GM18868 (cell line): ENCODE measurements at regions not wholly inside any gene's neighbourhood (a gene's known extent, or its start where the extent isn't known, plus 50 kb on each side); places are given as distances from the start of the nearest gene placed in this dataset.
"Not testable (repeated sequence)": the region's sequence is repeated elsewhere in the genome, so short reads cannot be mapped to it uniquely, and the experiment has no call there.

Source experiments
- ATAC-seq: cut with Tn5 transposase; IDR thresholded peaks from one replicate; pipeline ENCODE4 v1.9.1; 2021; ENCODE audit warnings: mild to moderate bottlenecking, moderate library complexity; ENCODE audit not compliant: unreplicated experiment

DNA sequence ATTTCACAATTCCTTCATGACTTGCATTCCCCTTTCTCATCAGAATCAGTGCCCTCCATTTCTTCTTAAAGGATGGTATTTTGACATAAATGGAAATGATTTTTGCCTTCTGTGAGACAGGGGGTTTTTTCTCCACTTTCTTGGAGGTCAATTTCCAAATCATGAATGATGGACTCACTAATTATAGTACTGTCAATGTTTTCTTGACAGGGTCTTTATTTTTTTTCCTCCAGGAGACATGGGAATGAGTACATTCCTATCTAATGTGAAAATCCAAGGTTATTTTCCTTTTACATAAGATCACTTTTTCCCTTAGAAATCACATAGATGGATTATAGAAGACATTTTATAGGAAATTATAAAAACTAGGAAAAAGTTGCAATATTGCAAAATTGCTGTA lies 141.7 kb downstream of the SPATA31A6 start:
- not testable (repeated sequence) for ATAC-seq

DNA sequence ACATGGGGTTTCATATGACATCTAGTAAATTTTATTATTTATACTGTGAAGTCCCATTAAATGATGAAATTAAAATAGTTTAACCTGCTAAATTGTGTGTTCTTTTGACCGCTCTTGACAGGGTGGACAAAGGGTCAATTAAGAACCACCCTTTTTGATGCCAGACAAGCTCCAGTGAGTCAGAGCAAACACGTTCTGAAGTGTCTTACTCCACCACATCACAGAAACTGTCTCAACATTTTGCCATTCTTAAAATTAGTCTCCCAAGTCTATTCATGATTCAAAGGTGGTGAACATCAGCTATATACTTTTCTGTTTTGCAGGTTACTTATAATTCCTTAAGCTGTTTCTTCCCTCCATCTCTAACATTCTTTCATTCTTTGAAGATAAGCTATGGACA lies 142.1 kb downstream of the SPATA31A6 start:
- not testable (repeated sequence) for ATAC-seq

DNA sequence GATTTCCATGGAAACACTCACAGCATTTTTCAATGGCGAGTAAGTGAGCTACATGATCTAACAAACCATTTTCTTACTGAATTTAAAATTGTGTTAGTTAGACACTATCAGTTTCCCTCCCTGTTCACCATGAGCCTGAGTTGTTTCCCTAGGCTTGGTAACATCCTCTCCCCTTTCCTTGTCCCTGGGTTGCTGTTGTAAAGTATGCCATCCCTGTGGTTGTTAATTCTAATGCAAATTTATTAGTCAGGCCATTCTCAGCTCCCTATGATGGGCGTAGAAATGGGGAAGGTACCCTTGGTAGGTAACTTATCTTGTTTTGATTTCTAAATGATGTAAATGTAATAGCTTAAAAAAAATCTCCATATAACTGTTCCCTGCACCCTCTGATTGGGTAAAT lies 143.0 kb downstream of the SPATA31A6 start:
- ATAC-seq = not testable (repeated sequence)

DNA sequence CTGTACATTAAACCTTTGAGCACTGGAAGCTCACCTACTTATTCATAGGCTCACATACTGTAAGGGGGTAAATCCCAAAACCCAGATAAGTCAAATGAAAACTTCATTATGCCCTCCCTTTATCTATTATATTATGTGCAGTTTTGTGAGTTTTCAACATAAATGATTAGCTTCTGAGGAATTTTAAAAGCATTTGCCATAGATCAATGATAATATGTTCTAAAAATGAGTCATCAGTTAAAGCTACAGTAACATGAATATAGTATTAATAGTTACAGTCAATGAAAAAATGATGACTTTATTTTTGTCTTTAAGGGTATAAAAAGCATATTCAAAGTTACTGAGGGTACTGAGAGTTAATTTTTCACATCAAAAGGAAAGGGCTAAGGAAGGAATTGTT lies 151.9 kb downstream of the SPATA31A6 start:
- ATAC-seq = not testable (repeated sequence)

DNA sequence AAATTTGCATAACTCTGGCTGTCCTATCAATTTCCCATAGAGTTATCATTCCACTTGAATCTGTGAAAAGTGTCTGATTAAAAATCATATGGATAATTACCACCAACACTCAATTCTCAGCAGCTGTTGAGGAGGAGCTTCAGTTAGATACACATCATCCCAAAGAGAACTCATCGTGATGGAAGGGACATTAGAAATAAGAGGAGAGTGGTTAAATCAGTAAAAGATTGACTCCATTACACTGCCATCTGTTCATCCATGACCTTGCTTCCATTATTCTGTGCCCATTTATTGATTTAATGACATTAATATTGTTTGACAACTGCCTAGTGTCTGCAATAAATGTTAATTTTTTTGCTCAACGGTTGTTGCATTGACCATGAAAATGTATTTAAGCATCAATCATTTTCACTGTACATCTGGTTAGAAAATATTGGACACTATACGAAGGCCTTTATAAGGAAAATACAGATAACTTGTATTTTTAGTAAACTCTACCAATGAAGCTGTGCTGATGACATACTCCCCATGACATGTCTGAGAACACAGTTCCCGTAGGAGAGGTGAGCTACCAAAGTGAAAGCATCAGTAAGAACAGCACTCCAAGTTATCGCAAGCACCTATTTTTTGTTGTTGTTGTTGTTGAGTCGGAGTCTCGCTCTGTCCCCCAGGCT lies 152.7 kb downstream of the SPATA31A6 start:
- ATAC-seq = not testable (repeated sequence)

DNA sequence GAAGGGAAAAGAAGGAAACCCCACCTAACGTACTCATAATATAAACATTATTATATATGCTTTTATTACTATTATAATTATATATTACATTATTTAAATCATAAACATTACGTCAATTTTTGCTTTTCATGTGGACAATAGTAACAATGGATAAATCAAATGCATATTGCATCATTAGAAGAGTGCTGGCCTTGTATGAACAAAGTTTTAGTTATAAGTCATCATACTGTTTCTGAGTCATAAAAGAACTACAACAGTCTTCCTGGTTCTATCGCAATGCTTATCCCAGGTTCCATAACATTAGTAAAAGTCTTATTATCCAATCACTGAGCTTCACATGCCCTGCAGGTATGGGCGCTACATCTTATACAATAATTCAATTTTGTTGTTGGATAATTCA lies 154.8 kb downstream of the SPATA31A6 start:
- not testable (repeated sequence) for ATAC-seq

DNA sequence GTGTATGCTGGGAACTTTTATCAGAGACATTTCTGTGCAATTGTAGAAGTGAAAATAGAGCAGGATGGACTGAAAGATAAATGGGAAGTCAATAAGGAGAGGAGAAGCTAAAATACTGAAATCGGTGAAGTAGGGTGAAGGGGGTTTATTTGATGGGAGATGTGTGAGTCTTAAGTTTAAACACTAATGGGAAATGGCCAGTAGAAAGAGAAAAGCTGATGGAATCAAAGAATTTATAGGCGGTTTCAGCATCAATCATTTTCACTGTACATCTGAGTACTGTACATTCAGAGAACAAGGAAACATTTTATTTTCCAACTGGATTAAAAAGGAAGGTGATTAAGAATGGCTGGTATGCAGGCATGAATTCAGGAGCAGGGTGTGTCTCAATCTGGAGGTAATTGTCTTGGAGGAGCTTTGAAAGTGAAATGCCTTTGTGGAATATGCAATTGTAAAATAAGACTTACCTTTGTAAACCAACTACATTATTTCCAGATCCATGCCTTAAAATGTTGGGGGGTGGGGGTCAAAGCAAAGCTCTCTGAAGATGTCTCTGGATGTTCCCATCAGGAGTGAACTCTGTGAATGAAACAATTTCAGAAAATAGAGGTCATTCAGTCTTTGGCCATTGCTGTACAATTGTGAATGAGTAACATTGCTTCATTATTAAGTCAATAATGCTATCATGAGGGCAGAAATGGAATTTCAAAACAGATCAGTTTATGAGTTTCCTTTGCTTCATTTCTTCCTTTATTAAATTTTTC lies 156.4 kb downstream of the SPATA31A6 start:
- not testable (repeated sequence) for ATAC-seq

DNA sequence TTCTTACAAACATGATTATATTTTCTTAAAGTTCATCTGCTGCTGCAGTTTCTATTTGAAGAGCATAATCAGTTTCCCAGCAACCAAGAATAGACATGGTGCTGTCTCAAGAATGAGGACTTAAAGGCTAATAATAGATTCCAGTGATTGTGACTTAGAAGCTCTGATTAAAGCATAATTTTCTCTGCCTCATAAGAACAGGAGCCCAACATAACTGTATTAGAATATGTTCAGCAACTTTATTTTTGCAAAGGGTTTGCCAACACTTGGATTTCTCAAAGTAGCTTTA lies 156.9 kb downstream of the SPATA31A6 start:
- ATAC-seq = not testable (repeated sequence)

DNA sequence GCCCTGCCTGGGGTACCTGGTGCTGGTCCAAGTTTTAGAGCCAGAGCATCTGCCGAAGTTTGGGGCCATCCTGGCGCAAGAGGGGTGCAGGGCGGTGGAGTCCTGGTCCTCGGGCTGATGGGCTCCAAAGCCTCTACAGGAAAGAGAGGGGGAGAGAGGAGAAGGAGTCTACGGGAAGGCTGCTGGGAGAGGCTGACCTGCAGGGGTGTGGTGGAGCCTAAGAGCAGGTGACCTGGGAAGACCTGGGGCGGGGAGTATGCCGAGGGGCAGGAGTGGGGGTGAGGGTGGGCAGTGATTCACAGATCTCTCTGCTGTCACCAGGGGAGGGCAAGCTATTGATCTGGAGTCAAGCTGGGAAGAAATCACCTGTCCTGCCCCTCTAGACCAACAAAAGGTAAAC lies 158.4 kb downstream of the SPATA31A6 start:
- not testable (repeated sequence) for ATAC-seq

DNA sequence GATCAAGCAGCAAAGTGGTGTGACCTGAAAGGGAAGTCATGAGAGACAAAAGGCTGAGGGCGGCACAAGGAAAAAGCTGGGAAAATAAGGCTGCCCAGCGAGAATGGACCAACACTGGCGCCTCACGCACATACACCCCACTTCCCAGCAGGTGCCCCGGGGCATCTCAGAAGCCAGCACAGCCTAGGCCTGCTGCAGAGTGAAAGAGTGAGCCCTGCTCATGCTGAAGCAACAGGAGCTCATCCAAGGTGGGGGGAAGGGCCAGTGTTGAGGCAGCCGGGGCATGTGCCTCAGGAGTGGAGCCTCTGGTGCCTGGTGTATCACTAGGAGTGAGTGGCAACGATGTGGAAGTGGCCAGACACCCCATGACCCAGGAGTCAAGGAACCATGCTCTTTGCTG lies 158.8 kb downstream of the SPATA31A6 start:
- ATAC-seq = not testable (repeated sequence)

DNA sequence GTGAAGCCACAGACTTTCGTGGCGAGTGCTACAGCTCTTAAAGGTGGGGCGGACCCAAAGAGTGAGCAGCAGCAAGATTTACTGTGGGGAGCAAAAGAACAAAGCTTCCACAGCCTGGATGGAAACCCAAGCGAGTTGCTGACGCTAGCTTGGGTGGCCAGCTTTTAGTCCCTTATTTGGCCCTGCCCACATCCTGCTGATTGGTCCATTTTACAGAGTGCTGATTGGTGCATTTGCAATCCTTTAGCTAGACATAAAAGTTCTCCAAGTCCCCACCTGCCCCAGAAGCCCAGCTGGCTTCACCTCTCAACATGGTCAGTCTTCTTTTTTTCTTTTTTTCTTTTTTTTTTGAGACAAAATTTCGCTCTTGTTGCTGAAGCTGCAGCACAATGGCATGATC lies 161.0 kb downstream of the SPATA31A6 start:
- ATAC-seq = not testable (repeated sequence)

DNA sequence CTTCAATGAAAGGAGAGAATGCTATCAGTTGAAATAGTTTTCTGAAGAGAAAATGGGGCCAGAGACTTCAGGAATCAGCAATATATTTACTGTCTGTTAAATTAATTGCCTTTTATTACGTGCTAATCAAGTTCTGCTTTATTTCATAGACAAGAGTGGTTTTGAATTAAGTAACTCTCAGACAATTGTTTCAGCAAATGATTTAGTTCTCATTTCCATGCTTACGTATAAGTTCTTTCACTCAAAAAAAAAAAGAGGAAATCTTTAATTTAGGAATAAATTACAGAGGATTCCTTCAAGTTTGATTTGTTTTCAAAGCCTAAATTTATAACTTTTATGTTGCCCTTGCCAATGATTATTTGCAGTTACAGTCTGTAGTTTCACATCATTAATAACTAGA lies 163.5 kb downstream of the SPATA31A6 start:
- not testable (repeated sequence) for ATAC-seq

DNA sequence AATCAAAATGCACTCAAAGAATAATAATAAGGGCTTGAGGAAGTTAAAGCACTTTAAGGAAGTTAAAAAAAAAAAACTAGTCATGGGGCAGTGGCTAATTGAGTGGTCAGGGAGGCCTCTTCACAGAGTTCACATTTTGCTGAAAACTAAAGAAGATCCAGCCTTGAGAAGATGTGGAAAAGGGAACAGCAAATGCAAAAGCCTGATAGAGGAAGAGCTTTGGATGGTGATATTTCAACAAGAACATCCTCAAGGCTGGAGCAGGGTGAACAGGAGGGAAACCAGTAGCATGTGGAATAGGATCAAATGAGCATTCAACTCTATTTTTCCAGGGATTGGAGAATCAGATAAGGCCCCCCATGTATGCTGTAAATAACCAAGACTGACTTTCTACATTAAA lies 165.7 kb downstream of the SPATA31A6 start:
- ATAC-seq = not testable (repeated sequence)

DNA sequence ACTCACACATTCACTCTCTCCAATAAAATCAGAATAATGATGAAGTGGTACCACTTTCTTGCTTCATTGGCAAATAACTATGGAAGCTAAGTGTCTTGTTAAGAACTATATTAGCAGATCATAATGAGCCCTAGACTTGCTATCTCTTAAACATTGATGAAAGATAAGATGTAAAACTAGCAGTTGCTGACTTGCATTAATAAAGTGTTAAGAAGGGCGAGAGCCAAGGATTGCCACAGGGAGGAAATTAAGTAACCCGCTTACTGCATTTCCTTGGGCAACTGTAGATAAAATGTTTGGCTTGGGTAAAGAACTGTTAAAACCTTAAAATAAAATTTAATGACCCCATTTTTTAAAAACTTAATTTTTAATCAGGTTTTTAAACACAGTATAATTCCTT lies 167.0 kb downstream of the SPATA31A6 start:
- ATAC-seq = not testable (repeated sequence)

DNA sequence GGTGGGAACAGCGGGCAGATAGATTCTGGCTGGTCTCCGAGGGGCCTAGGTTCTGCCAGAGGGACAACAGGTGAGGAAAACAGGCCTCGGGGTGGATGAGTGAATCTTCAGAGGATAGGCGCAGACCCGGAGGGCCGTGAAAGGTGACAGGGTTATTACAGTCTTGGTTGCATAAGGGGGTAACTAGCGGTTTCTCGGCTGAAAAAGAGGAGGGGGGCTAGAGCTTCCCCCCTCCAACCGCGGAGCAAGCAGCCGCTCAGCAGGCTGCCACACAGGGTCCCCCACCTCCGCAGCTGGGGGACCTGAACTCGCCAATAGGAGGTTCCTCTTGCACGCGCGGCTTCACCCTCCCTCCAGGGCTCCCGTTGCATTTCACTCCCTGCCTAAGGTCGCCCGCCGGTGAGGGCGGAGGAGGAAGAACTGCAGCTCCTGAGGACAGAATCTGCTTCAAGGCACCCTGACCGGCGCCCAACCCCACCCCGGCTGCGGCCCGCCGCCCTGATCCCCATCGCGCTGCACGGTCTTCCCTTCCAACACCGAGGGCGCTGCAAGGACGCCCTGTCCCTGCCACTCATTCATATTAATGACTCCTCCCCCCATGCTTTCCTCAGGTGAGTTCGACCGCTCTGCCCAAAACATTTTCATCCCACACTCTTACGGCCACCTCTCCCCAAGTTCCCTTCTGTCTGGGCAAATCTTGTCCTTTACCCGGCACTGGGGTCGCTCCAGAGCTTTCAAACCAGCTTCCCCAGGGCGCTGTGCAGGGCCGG lies 174.3 kb downstream of the SPATA31A6 start:
- not testable (repeated sequence) for ATAC-seq

DNA sequence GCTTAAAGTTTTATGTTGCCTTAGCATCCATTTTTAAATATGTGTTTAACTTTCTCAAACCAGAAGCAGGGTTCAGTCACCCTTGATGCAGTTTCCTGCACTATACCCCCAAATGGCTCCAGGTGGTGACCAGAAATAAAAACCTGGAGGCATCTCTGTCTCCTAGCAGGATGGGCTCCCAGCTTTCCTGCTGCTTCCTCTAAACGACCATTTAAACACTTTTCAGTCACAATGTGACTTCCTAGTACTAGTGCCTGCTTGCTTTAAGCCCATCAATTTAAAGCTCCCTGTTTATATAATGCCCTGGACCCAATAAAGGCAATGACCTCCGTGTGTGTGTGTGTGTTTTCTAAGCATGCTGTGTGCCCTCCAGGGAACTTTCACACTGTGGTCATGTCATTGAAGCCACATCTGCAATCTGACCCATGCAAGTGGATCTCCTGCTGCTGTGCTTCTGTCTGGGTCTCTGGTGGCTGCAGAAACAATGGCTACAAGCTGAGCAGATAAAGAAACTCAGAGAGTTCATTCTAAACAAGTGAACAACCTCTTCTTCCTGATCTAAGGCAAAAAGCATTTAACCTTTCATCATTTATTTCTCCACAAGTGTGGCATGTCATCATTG lies 175.3 kb downstream of the SPATA31A6 start:
- not testable (repeated sequence) for ATAC-seq

DNA sequence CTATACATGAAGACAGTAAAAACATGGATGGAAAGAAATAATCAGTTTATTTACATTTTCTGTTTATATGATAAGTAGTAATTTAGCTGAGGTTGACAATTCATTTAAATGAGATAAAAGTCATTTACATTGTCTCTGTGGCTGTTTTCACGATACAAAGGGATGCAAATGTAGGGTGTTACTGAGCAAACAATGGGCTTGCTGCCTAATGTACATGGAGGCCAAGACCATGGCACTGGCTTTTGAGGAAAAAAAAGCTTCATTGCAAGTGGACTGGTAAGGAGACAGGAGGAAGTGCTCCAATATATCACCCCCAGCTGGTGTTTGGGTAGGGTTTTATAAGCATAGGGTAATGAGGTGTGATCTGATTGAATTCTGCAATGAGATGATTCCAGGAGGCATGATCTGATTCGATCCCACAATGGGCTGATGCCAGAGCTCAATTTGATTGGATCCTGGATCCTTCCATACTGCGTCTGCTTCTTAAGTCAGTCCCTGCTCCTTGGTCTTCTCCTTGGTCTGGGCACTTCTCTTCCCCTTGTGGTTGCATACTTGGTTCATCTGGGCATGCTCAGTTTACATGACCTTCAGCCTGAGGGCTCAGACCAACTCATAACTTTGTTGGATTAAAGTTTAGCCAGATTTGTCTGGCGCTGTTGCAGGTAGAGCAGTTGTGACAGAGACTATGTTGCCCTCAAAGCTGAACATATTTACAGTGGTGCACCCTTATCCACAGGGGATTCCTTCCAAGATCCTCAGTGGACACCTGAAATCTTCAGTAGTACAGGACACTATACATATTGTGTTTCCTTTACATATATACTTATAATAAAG lies 181.2 kb downstream of the SPATA31A6 start:
- ATAC-seq = not testable (repeated sequence)

DNA sequence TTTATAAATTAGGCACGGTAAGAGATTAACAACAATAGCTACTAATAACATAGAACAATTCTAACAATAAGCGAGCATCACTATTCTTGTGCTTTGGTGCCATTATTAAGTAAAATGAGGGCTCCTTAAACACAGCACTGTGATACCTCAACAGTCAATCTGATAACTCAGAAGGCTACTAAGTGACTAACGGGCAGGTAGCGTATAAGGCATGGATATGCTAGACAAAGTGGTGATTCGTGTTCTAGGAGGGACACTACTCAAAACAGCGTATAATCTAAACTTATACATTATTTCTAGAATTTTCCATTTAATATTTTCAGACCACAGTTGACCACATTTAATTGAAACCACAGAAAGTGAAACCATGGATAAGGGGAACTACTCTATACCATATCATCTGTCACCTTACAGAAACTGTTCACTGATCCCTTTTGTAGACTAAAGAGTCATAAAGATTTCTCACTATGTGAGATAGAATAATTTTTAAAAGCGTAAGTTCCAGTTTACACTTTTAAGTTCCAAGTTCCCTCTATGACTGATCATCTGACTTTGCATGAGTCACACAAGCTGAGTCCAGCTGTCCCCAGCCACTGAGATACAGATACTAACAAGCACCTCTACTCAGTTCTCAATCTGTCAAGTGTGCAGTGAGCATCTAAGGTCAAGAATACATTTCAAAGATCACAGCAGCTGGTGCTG lies 181.9 kb downstream of the SPATA31A6 start:
- ATAC-seq = peak; percentile 88

DNA sequence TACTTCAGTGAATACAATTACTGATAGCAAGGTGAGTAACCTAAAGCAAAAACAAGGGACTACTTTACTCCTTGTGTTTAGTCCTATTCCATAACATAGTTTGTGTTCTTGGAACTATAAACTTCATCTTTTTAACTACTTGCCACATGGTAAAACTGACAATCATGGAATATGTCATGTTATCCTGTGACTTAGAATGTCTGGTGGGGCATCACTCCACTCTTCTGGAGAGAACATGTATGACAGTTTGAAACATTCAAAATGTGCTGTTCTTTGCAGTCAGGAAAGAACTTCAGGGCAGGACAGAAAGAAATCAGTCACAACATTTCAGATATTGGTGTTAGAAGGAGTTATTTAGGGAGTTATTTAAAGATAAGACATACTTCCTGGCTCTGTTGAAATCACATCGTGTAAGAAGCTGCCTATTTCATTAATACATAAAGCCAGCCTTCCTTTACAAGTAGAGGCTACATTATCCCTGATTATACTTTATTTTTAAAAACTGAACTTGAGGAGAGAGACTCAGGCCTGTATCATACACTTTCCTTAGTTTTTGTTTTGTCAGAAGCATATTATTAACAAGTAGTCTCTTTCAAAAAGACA lies 184.9 kb downstream of the SPATA31A6 start:
- not testable (repeated sequence) for ATAC-seq
